ENCODE measurements at regions not wholly inside any gene's neighbourhood (a gene's known extent, or its start where the extent isn't known, plus 50 kb on each side); places are given as distances from the start of the nearest gene placed in this dataset.

- no peak for DNase-seq
- H3K36me3 ChIP-seq = no peaks in the 10 kb centered on the region
Measured at GRCh38 chr20:11274141-11274594, 600.4 kb upstream of the JAG1 start.

GRCh38 chr20:11275740-11276139 lies 601.9 kb upstream of the JAG1 start:
- no peak for TF ChIP-seq CTCF (IDR thresholded peaks at IDR 0.05)
- H3K9me3 ChIP-seq = no peaks in the 10 kb centered on the region
- H3K4me1 ChIP-seq = no peaks in the 10 kb centered on the region
- DNase-seq (no peak), ATAC-seq (no peak)
- H3K27me3 ChIP-seq (ENCODE audit: low read depth) = no peaks in the 10 kb centered on the region
- intact Hi-C loops (cut with DNase I) = no loop called here
- no peaks in the 10 kb centered on the region for H3K36me3 ChIP-seq
- H3K27ac ChIP-seq = no peak overlapping the region
- no peak overlapping the region for H3K4me3 ChIP-seq

More at GRCh38 chr20:11274141-11274594, 600.4 kb upstream of the JAG1 start:
- TF ChIP-seq CTCF (IDR thresholded peaks at IDR 0.05) = peak; percentile 62
- ATAC-seq = peak; percentile 74 to 81
- Histone ChIP-seq H3K4me3 (no peak overlapping the region), H3K27me3 (ENCODE audit: low read depth) (no peaks in the 10 kb centered on the region), H3K27ac (no peak overlapping the region), H3K4me1 (no peaks in the 10 kb centered on the region), H3K9me3 (no peaks in the 10 kb centered on the region)
- intact Hi-C loops (cut with DNase I) = no loop called here

GRCh38 chr20:11277170-11277569 lies 603.4 kb upstream of the JAG1 start:
- Histone ChIP-seq H3K27me3 (ENCODE audit: low read depth) (no peaks in the 10 kb centered on the region), H3K4me3 (no peak overlapping the region), H3K27ac (no peak overlapping the region), H3K9me3 (no peaks in the 10 kb centered on the region), H3K4me1 (no peaks in the 10 kb centered on the region), H3K36me3 (no peaks in the 10 kb centered on the region)
- ATAC-seq (no peak), DNase-seq (no peak)
- no peak for TF ChIP-seq CTCF (IDR thresholded peaks at IDR 0.05)
- intact Hi-C loops (cut with DNase I) = no loop called here

GRCh38 chr20:11277858-11278257 lies 604.1 kb upstream of the JAG1 start:
- intact Hi-C loops (cut with DNase I) = no loop called here
- H3K27me3 ChIP-seq (ENCODE audit: low read depth) = no peaks in the 10 kb centered on the region
- no peak overlapping the region for H3K27ac ChIP-seq
- H3K4me1 ChIP-seq = no peaks in the 10 kb centered on the region
- no peaks in the 10 kb centered on the region for H3K36me3 ChIP-seq
- no peak for TF ChIP-seq CTCF (IDR thresholded peaks at IDR 0.05)
- DNase-seq (no peak), ATAC-seq (no peak)
- no peak overlapping the region for H3K4me3 ChIP-seq
- no peaks in the 10 kb centered on the region for H3K9me3 ChIP-seq

- no peak for TF ChIP-seq CTCF (IDR thresholded peaks at IDR 0.05)
- no peak overlapping the region for H3K27ac ChIP-seq
- no peaks in the 10 kb centered on the region for H3K36me3 ChIP-seq
- intact Hi-C loops (cut with DNase I) = no loop called here
- H3K4me3 ChIP-seq = no peak overlapping the region
- DNase-seq = no peak
- no peaks in the 10 kb centered on the region for H3K9me3 ChIP-seq
- H3K4me1 ChIP-seq = no peaks in the 10 kb centered on the region
- ATAC-seq = no peak
- H3K27me3 ChIP-seq (ENCODE audit: low read depth) = no peaks in the 10 kb centered on the region
Measured at GRCh38 chr20:11278461-11278860, 604.7 kb upstream of the JAG1 start.

GRCh38 chr20:11281240-11281639 lies 607.4 kb upstream of the JAG1 start:
- no peak overlapping the region for H3K27ac ChIP-seq
- no peaks in the 10 kb centered on the region for H3K9me3 ChIP-seq
- DNase-seq (no peak), ATAC-seq (no peak)
- no peaks in the 10 kb centered on the region for H3K36me3 ChIP-seq
- intact Hi-C loops (cut with DNase I) = no loop called here
- H3K27me3 ChIP-seq (ENCODE audit: low read depth) = no peaks in the 10 kb centered on the region
- TF ChIP-seq CTCF (IDR thresholded peaks at IDR 0.05) = no peak
- H3K4me3 ChIP-seq = no peak overlapping the region
- H3K4me1 ChIP-seq = no peaks in the 10 kb centered on the region
